Right lobe of liver (tissue), 6 donors: ENCODE measurements at regions not wholly inside any gene's neighbourhood (a gene's known extent, or its start where the extent isn't known, plus 50 kb on each side); places are given as distances from the start of the nearest gene placed in this dataset.

Source experiments
- ATAC-seq, 4 donors: fragments of 200-7000 bp; cut with Tn5 transposase; one replicate each; pipeline ENCODE4 v1.9.1; 2020; ENCODE audit warnings: mild to moderate bottlenecking in 4 of 4, moderate library complexity in 4 of 4
- DNase-seq, 3 donors: peaks; one replicate each; pipeline ENCODE4 v3.0.0-alpha.2; 2020
- H3K27ac ChIP-seq, 3 donors: fragments of 200-600 bp; one replicate each; pipeline ENCODE4 v1.8.0; 2022
- H3K27me3 ChIP-seq, 2 donors: fragments of 200-600 bp; one replicate each; pipeline ENCODE4 v1.8.0; 2022
- H3K36me3 ChIP-seq, 4 donors: fragments of 200-600 bp; sonication (generic) in 1 of 4; one replicate each; pipeline versions ENCODE4 v1.5.1 to v1.8.0; 2017 to 2022; ENCODE audit warnings: control low read depth in 1 of 4
- H3K4me1 ChIP-seq, 4 donors: fragments of 200-600 bp; sonication (generic) in 1 of 4; one replicate each; pipeline versions ENCODE4 v1.5.1 to v1.8.0; 2017 to 2022; ENCODE audit warnings: control low read depth in 1 of 4
- H3K4me3 ChIP-seq, 3 donors: fragments of 200-600 bp; one replicate each; pipeline ENCODE4 v1.8.0; 2022
- H3K9me3 ChIP-seq, 4 donors: fragments of 200-600 bp; sonication (generic) in 1 of 4; one replicate each; pipeline versions ENCODE4 v1.5.1 to v1.8.0; 2017 to 2022; ENCODE audit warnings: control low read depth in 1 of 4
- POLR2A ChIP-seq: fragments of 450-650 bp; IDR thresholded peaks from one replicate; pipeline ENCODE4 v1.6.1; 2017; ENCODE audit warnings: antibody characterized with exemption, mild to moderate bottlenecking
- WGBS: methylation state at CpG from one replicate; pipeline ENCODE4 v1.1.6; 2018; ENCODE audit warnings: low coverage, low lambda C conversion rate; ENCODE audit not compliant: insufficient coverage; ENCODE audit errors: missing lambda C conversion rate; 5-methylcytosine and 5-hydroxymethylcytosine counted together
- intact Hi-C, 2 donors: fragments of 100-400 bp; cut with DNase I; formaldehyde crosslinking; loops; one replicate each; pipeline versions ENCODE4 v1.11.2 to v1.14.1; 2022
- TF ChIP-seq, protein P1 (sequence below), 4 donors: fragments of 200-600 bp in 3 of 4; fragments of 450-650 bp in 1 of 4; IDR thresholded peaks; one replicate each; pipeline versions ENCODE4 v1.5.1 to v1.8.0; 2016 to 2022; ENCODE audit warnings: antibody characterized with exemption in 4 of 4, mild to moderate bottlenecking in 2 of 4
- donor health status: DM: no; HTN: yes; CAD: no.
- donor health status: DM: no; HTN: no; CAD: no.
- donor health status: DM: no; HTN: no; CAD: no.
- donor health status: DM: no; HTN: yes; CAD: no.
- donor health status: DM: no; HTN: yes; CAD: no.

GRCh38 chr7:34507191-34507590 lies 150.8 kb upstream of the NPSR1 start:
- Histone ChIP-seq H3K4me1 (no peaks in the 10 kb centered on the region), H3K27me3 (no peaks in the 10 kb centered on the region), H3K9me3 (no peaks in the 10 kb centered on the region), H3K4me3 (no peak overlapping the region), H3K27ac (no peak overlapping the region), H3K36me3 (no peaks in the 10 kb centered on the region)
- no peak for ATAC-seq
- intact Hi-C loops = no loop called here
- no peak for DNase-seq
- TF ChIP-seq, protein P1, sequence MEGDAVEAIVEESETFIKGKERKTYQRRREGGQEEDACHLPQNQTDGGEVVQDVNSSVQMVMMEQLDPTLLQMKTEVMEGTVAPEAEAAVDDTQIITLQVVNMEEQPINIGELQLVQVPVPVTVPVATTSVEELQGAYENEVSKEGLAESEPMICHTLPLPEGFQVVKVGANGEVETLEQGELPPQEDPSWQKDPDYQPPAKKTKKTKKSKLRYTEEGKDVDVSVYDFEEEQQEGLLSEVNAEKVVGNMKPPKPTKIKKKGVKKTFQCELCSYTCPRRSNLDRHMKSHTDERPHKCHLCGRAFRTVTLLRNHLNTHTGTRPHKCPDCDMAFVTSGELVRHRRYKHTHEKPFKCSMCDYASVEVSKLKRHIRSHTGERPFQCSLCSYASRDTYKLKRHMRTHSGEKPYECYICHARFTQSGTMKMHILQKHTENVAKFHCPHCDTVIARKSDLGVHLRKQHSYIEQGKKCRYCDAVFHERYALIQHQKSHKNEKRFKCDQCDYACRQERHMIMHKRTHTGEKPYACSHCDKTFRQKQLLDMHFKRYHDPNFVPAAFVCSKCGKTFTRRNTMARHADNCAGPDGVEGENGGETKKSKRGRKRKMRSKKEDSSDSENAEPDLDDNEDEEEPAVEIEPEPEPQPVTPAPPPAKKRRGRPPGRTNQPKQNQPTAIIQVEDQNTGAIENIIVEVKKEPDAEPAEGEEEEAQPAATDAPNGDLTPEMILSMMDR (IDR thresholded peaks at IDR 0.05) = no peak
- no peak for TF ChIP-seq POLR2A
- WGBS = 60% methylated on average over 4 of the region's 4 CpGs

DNA sequence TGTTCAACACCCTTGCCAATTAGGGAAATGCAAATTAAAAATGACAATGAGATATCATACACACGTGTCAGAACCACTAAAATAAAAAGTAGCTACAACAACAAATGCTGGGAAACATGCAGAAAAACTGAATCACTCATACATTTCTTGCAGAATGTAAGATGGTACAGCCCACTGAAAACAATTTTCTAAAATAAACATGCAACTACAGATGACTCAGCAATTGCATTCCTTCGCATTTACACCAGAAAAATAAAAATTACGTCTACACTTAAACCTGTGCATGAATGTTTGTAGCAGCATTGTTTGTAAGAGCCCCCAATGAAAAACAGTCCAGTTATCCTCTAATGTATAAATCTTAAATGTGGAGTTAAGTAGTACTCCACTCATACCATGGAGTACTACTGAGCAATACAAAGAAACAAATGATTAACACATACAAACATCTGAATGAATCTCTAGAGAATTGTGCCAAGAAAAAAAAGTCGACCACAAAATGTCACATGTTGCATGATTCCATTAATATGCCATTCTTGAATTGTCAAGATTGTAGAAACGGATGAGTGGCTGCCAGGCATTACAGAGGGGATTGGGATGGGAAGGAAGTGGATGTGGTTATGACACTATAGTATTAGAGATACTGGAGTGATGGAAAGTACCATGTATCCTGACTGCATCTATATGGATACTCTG lies 134.6 kb upstream of the NPSR1 start:
- WGBS = 54% methylated on average over 5 of the region's 5 CpGs
- TF ChIP-seq POLR2A = no peak
- TF ChIP-seq, protein P1 (IDR thresholded peaks at IDR 0.05) = no peak
- no peaks in the 10 kb centered on the region for H3K27me3 ChIP-seq
- no peak for DNase-seq
- intact Hi-C loops = no loop called here
- no peaks in the 10 kb centered on the region for H3K36me3 ChIP-seq
- H3K4me3 ChIP-seq = no peak overlapping the region
- no peaks in the 10 kb centered on the region for H3K4me1 ChIP-seq
- ATAC-seq = no peak
- no peak overlapping the region for H3K27ac ChIP-seq
- H3K9me3 ChIP-seq = no peaks in the 10 kb centered on the region

DNA sequence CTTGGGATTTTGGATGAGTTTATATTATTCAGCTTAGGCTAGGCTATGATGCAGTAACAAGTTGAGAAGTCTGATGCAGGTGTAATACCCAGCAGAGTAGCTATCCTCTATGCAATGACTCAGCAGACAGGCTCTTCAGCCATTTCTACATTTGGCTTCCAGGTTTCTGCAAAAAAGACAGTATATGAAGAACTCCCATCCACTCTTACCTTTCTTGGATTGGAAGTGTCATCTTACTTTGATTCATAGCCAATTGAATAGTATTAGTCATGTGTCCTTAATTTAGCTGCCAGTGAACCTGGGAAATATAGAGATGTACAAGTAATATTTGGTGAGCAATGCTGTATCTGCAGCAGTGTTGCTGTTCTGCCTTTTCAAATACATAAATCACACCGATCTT lies 127.8 kb upstream of the NPSR1 start:
- no peaks in the 10 kb centered on the region for H3K27me3 ChIP-seq
- H3K4me3 ChIP-seq = no peak overlapping the region
- ATAC-seq (no peak), DNase-seq (no peak)
- intact Hi-C loops = no loop called here
- no peaks in the 10 kb centered on the region for H3K4me1 ChIP-seq
- TF ChIP-seq, protein P1 (IDR thresholded peaks at IDR 0.05) = no peak
- no peak for TF ChIP-seq POLR2A
- H3K9me3 ChIP-seq = no peaks in the 10 kb centered on the region
- 47% methylated on average over 1 of the region's 1 CpG for WGBS
- no peaks in the 10 kb centered on the region for H3K36me3 ChIP-seq
- no peak overlapping the region for H3K27ac ChIP-seq

DNA sequence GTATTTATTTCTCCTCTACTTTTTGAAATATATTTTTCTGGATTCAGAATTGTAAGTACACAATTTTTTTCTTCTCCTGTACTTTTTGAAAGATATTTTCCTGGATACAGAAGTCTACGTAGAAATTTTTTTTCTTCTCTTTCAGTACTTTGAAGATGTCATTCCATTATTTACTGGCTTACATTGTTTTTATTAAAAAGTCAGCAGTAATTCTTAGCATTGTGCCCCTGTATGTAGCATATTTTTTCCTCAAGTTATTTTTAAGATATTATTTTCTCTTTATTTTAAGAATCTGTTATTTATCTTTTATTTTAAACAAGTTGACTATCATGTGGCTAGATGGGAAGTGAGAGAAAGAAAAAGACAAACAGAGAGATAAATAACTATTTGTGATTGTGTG lies 119.0 kb upstream of the NPSR1 start:
- peaks cover 0 to 8% (median 2%) of the 10 kb centered on the region in 4 donors for H3K9me3 ChIP-seq
- no peak for ATAC-seq
- DNase-seq = no peak
- H3K27ac ChIP-seq = no peak overlapping the region
- H3K4me3 ChIP-seq = no peak overlapping the region
- no peaks in the 10 kb centered on the region for H3K4me1 ChIP-seq
- WGBS = 29% methylated on average over 1 of the region's 1 CpG
- intact Hi-C loops = no loop called here
- no peaks in the 10 kb centered on the region for H3K36me3 ChIP-seq
- TF ChIP-seq, protein P1 (IDR thresholded peaks at IDR 0.05) = no peak
- no peak for TF ChIP-seq POLR2A
- H3K27me3 ChIP-seq = no peaks in the 10 kb centered on the region

- Histone ChIP-seq H3K9me3 (peaks cover 0 to 4% (median 0%) of the 10 kb centered on the region in 4 donors), H3K27me3 (no peaks in the 10 kb centered on the region), H3K27ac (no peak overlapping the region), H3K4me3 (no peak overlapping the region), H3K36me3 (no peaks in the 10 kb centered on the region), H3K4me1 (no peaks in the 10 kb centered on the region)
- WGBS = 86% methylated on average over 5 of the region's 13 CpGs
- DNase-seq (no peak), ATAC-seq (no peak)
- intact Hi-C loops = no loop called here
- TF ChIP-seq POLR2A = no peak
- TF ChIP-seq, protein P1 (IDR thresholded peaks at IDR 0.05) = no peak
These were observed 113.4 kb upstream of the NPSR1 start for GRCh38 chr7:34544621-34545020.
